Endothelial cell of umbilical vein (primary cell): ENCODE measurements at regions not wholly inside any gene's neighbourhood (a gene's known extent, or its start where the extent isn't known, plus 50 kb on each side); places are given as distances from the start of the nearest gene placed in this dataset.

Experiments
- BruUV-seq: library from RNA; stranded (reverse); fragments of 400-500 nt; replicated peaks from 2 replicates; lab custom pipeline; 2021; lab: Mats Ljungman, UMichigan
- CTCF ChIA-PET: fragments of 300-600, 350-600 bp; sonication (Branson Sonifier 250); formaldehyde crosslinking; loops from one replicate; lab custom pipeline; 2021; ENCODE audit warnings: antibody characterized with exemption, inconsistent platforms; lab: Charles Lee
- POLR2A ChIA-PET: fragments of 300-600, 350-600 bp; sonication (Branson Sonifier 250); formaldehyde crosslinking; loops from one replicate; lab custom pipeline; 2021; ENCODE audit warnings: antibody characterized with exemption, inconsistent platforms; lab: Charles Lee
- DNase-seq: peaks from one replicate; pipeline ENCODE4 v3.0.0-alpha.2; 2011; ENCODE audit warnings: low read depth, low spot score
- FAIRE-seq: peaks from 2 replicates; lab custom pipeline; 2011; peaks lifted over from hg19 to GRCh38; lab: Jason Lieb, UNC
- H2AFZ ChIP-seq: 2 replicates; pipeline ENCODE4 v1.6.0; 2012; ENCODE audit warnings: low read depth, low read length, control low read depth, inconsistent platforms
- H3K27ac ChIP-seq: 2 replicates; pipeline ENCODE4 v1.5.1; 2011; ENCODE audit warnings: low read depth, mild to moderate bottlenecking, control low read depth, low read length, moderate library complexity; ENCODE audit not compliant: insufficient read depth
- H3K27me3 ChIP-seq, 2 experiments: 2 replicates each; pipeline versions ENCODE4 v1.6.0 to v1.6.1; 2011; ENCODE audit warnings: low read length in 2 of 2, mixed read lengths in 1 of 2; ENCODE audit not compliant: control insufficient read depth in 2 of 2, insufficient read depth in 2 of 2
- H3K36me3 ChIP-seq, 2 experiments: 2 replicates in 1 of 2; 3 replicates in 1 of 2; pipeline ENCODE4 v1.5.1; 2011; ENCODE audit warnings: low read length in 2 of 2, mild to moderate bottlenecking in 1 of 2, moderate library complexity in 1 of 2; ENCODE audit not compliant: control insufficient read depth in 2 of 2, insufficient read depth in 2 of 2; ENCODE audit errors: extremely low read depth in 1 of 2
- H3K4me1 ChIP-seq: 3 replicates; pipeline ENCODE4 v1.5.1; 2011; ENCODE audit warnings: mild to moderate bottlenecking, low read length; ENCODE audit not compliant: control insufficient read depth, insufficient read depth; ENCODE audit errors: extremely low read depth
- H3K4me2 ChIP-seq: 2 replicates; pipeline ENCODE4 v1.6.1; 2011; ENCODE audit warnings: low read length, control low read depth, mixed read lengths; ENCODE audit not compliant: insufficient read depth
- H3K4me3 ChIP-seq, 3 experiments: fragments of 200-600 bp in 1 of 3; sonication (generic), shearing (Covaris generic) in 1 of 3; replicated peaks in 1 of 3; 2 replicates each; pipeline ENCODE4 v1.5.1; 2011 to 2016; ENCODE audit warnings: control low read depth in 3 of 3, low read length in 3 of 3, mild to moderate bottlenecking in 2 of 3, inconsistent platforms in 1 of 3, low read depth in 1 of 3, moderate library complexity in 1 of 3; ENCODE audit not compliant: insufficient read depth in 1 of 3
- H3K79me2 ChIP-seq: 2 replicates; pipeline ENCODE4 v1.6.0; 2012; ENCODE audit warnings: low read length, inconsistent platforms; ENCODE audit not compliant: control insufficient read depth, insufficient read depth
- H3K9ac ChIP-seq: replicated peaks from 2 replicates; pipeline ENCODE3; 2011; ENCODE audit warnings: low read length, control low read depth; ENCODE audit not compliant: insufficient read depth; ENCODE audit errors: extremely low read depth
- H3K9me1 ChIP-seq: replicated peaks from 3 replicates; pipeline ENCODE4 v1.6.0; 2011; ENCODE audit warnings: mild to moderate bottlenecking, low read length; ENCODE audit not compliant: control insufficient read depth, insufficient read depth; ENCODE audit errors: extremely low read depth
- H3K9me3 ChIP-seq: replicated peaks from 2 replicates; pipeline ENCODE4 v1.5.1; 2012; ENCODE audit warnings: low read length, inconsistent platforms; ENCODE audit not compliant: control insufficient read depth, insufficient read depth
- H4K20me1 ChIP-seq: replicated peaks from 2 replicates; pipeline ENCODE3; 2011; ENCODE audit warnings: mild to moderate bottlenecking, low read length; ENCODE audit not compliant: control insufficient read depth, insufficient read depth; ENCODE audit errors: extremely low read depth
- CTCF ChIP-seq, 2 donors: IDR thresholded peaks; 1 replicate in 1 of 2; 2 replicates in 1 of 2; pipeline ENCODE4 v1.5.1; 2011; ENCODE audit warnings: low read length in 2 of 2, mild to moderate bottlenecking in 2 of 2, moderate library complexity in 2 of 2, control low read depth in 1 of 2, inconsistent platforms in 1 of 2, low read depth in 1 of 2; ENCODE audit not compliant: insufficient read depth in 1 of 2; ENCODE audit errors: extremely low read depth in 1 of 2
- EZH2 ChIP-seq: IDR thresholded peaks from 2 replicates; pipeline ENCODE4 v1.6.1; 2012; ENCODE audit warnings: borderline replicate concordance, low read depth, mild to moderate bottlenecking, moderate library complexity, low read length, inconsistent platforms; ENCODE audit not compliant: severe bottlenecking
- FOS ChIP-seq: IDR thresholded peaks from 2 replicates; pipeline ENCODE4 v1.6.1; 2011; ENCODE audit warnings: mild to moderate bottlenecking, low read length, moderate library complexity, borderline replicate concordance; ENCODE audit not compliant: insufficient read depth
- GATA2 ChIP-seq: IDR thresholded peaks from 2 replicates; pipeline ENCODE4 v1.7.0; 2011; ENCODE audit warnings: low read depth, mild to moderate bottlenecking, moderate library complexity, mixed read lengths, low read length; ENCODE audit not compliant: insufficient read length, insufficient read depth
- JUN ChIP-seq: IDR thresholded peaks from 2 replicates; pipeline ENCODE4 v1.6.1; 2011; ENCODE audit warnings: borderline replicate concordance, low read depth; ENCODE audit not compliant: insufficient read length, insufficient read depth
- MAX ChIP-seq: IDR thresholded peaks from 2 replicates; pipeline ENCODE4 v1.6.1; 2011; ENCODE audit not compliant: insufficient read depth, insufficient read length
- MYC ChIP-seq: IDR thresholded peaks from one replicate; pipeline ENCODE4 v1.6.1; 2011; ENCODE audit warnings: mild to moderate bottlenecking, low read depth, low read length
- POLR2A ChIP-seq: IDR thresholded peaks from 2 replicates; pipeline ENCODE4 v1.6.1; 2012; ENCODE audit warnings: low read depth, mild to moderate bottlenecking, control low read depth, low read length
- POLR2AphosphoS5 ChIP-seq: IDR thresholded peaks from 2 replicates; pipeline ENCODE4 v1.6.1; 2012; ENCODE audit warnings: low read depth, mild to moderate bottlenecking, control low read depth, low read length, moderate library complexity; ENCODE audit not compliant: insufficient read depth
- dilution Hi-C: fragments of 300-500 bp; cut with MboI; formaldehyde crosslinking; loops from one replicate; pipeline ENCODE4 v1.15.0; 2019; ENCODE audit warnings: low sequenced_read_pairs; ENCODE audit not compliant: extremely low pct_ligation_motif_present
- intact Hi-C: fragments of 100-400 bp; cut with micrococcal nuclease; formaldehyde crosslinking; loops from one replicate; pipeline ENCODE4 v1.10.0; 2022

- intact Hi-C loops = no loop called here
- no peaks in the 10 kb centered on the region for H3K9me1 ChIP-seq
- H3K27me3 ChIP-seq = no peaks in the 10 kb centered on the region
- no peaks in the 10 kb centered on the region for H3K79me2 ChIP-seq
- TF ChIP-seq MYC (no peak), GATA2 (no peak), POLR2A (no peak), POLR2AphosphoS5 (no peak), EZH2 (no peak), MAX (no peak), FOS (no peak), CTCF (IDR thresholded peaks at IDR 0.05; ENCODE audit: extremely low read depth in 1 of 2, insufficient read depth in 1 of 2, low read depth in 1 of 2, low read length in 2 of 2) (no peak), JUN (no peak)
- H3K9ac ChIP-seq = no peak overlapping the region
- BruUV-seq = no TSS peak
- no peak overlapping the region for H3K27ac ChIP-seq
- ChIA-PET POLR2A (no interaction called here), CTCF (no interaction called here)
- H3K9me3 ChIP-seq = no peaks in the 10 kb centered on the region
- FAIRE-seq = no peak
- H4K20me1 ChIP-seq = no peaks in the 10 kb centered on the region
- no peak overlapping the region for H3K4me2 ChIP-seq
- no peak for DNase-seq
- dilution Hi-C loops = no loop called here
- no peaks in the 10 kb centered on the region for H3K4me1 ChIP-seq
- H3K4me3 ChIP-seq = no peak overlapping the region
- no peak overlapping the region for H2AFZ ChIP-seq
- H3K36me3 ChIP-seq = no peaks in the 10 kb centered on the region
Observed at GRCh38 chr1:30319765-30320580, 403.4 kb downstream of the MATN1 start.
